ENCODE measurements at regions not wholly inside any gene's neighbourhood (a gene's known extent, or its start where the extent isn't known, plus 50 kb on each side); places are given as distances from the start of the nearest gene placed in this dataset.
"Not testable (repeated sequence)": the region's sequence is repeated elsewhere in the genome, so short reads cannot be mapped to it uniquely, and the experiment has no call there.

GRCh38 chr3:181336597-181336996 is 347.1 kb upstream of the DNAJC19 start:
- FAIRE-seq (no peak), DNase-seq (ENCODE audit: low spot score) (no peak)

- DNase-seq (ENCODE audit: low spot score) (no peak), FAIRE-seq (no peak)
Observed at GRCh38 chr3:181333394-181333793, 343.9 kb upstream of the DNAJC19 start.

- DNase-seq (ENCODE audit: low spot score): no peak
- no peak for FAIRE-seq
Observed at GRCh38 chr3:181330821-181331563, 341.5 kb upstream of the DNAJC19 start.

GRCh38 chr3:181330257-181330656 is 340.7 kb upstream of the DNAJC19 start:
- FAIRE-seq: no peak
- no peak for DNase-seq (ENCODE audit: low spot score)

- DNase-seq (ENCODE audit: low spot score): no peak
- no peak for FAIRE-seq
Observed at GRCh38 chr3:181329024-181329423, 339.5 kb upstream of the DNAJC19 start.

- DNase-seq (ENCODE audit: low spot score) (no peak), FAIRE-seq (no peak)
Observed at GRCh38 chr3:181328346-181328745, 338.8 kb upstream of the DNAJC19 start.

- FAIRE-seq: no peak
- DNase-seq (ENCODE audit: low spot score): no peak
Observed at GRCh38 chr3:181327349-181327748, 337.8 kb upstream of the DNAJC19 start.

GRCh38 chr3:181326637-181327223 is 337.2 kb upstream of the DNAJC19 start:
- no peak for FAIRE-seq

GRCh38 chr3:181324516-181324915 is 335.0 kb upstream of the DNAJC19 start:
- DNase-seq (ENCODE audit: low spot score); FAIRE-seq: not testable (repeated sequence)

More at GRCh38 chr3:181326637-181327223, 337.2 kb upstream of the DNAJC19 start:
- peak; percentile 42 for DNase-seq (ENCODE audit: low spot score)

GRCh38 chr3:181318321-181318720 is 328.8 kb upstream of the DNAJC19 start:
- peak; percentile 92 for FAIRE-seq
- DNase-seq (ENCODE audit: low spot score): no peak

- no peak for FAIRE-seq
Observed at GRCh38 chr3:181317508-181317907, 328.0 kb upstream of the DNAJC19 start.

GRCh38 chr3:181316482-181316881 is 326.9 kb upstream of the DNAJC19 start:
- FAIRE-seq (no peak), DNase-seq (ENCODE audit: low spot score) (peak; percentile 14)

More at GRCh38 chr3:181317508-181317907, 328.0 kb upstream of the DNAJC19 start:
- no peak for DNase-seq (ENCODE audit: low spot score)

GRCh38 chr3:181313335-181313734 is 323.8 kb upstream of the DNAJC19 start:
- DNase-seq (ENCODE audit: low spot score) (no peak), FAIRE-seq (no peak)

GRCh38 chr3:181311186-181311585 is 321.6 kb upstream of the DNAJC19 start:
- FAIRE-seq (no peak), DNase-seq (ENCODE audit: low spot score) (no peak)

GRCh38 chr3:181302960-181303359 is 313.4 kb upstream of the DNAJC19 start:
- FAIRE-seq (no peak), DNase-seq (ENCODE audit: low spot score) (no peak)

GRCh38 chr3:181300033-181300432 is 310.5 kb upstream of the DNAJC19 start:
- FAIRE-seq: no peak
- no peak for DNase-seq (ENCODE audit: low spot score)

GRCh38 chr3:181298421-181298820 is 308.9 kb upstream of the DNAJC19 start:
- FAIRE-seq (no peak), DNase-seq (ENCODE audit: low spot score) (no peak)

- peak; percentile 26 for DNase-seq (ENCODE audit: low spot score)
- FAIRE-seq: no peak
Observed at GRCh38 chr3:181292984-181293383, 303.4 kb upstream of the DNAJC19 start.

- no peak for FAIRE-seq
- DNase-seq (ENCODE audit: low spot score): no peak
Observed at GRCh38 chr3:181290941-181291340, 301.4 kb upstream of the DNAJC19 start.

GRCh38 chr3:181289306-181289705 is 299.8 kb upstream of the DNAJC19 start:
- no peak for DNase-seq (ENCODE audit: low spot score)
- no peak for FAIRE-seq

GRCh38 chr3:181288145-181288544 is 298.6 kb upstream of the DNAJC19 start:
- FAIRE-seq (no peak), DNase-seq (ENCODE audit: low spot score) (no peak)

GRCh38 chr3:181279239-181279565 is 289.7 kb upstream of the DNAJC19 start:
- DNase-seq (ENCODE audit: low spot score): no peak
- FAIRE-seq: no peak
